ENCODE measurements at regions not wholly inside any gene's neighbourhood (a gene's known extent, or its start where the extent isn't known, plus 50 kb on each side); places are given as distances from the start of the nearest gene placed in this dataset.

DNA sequence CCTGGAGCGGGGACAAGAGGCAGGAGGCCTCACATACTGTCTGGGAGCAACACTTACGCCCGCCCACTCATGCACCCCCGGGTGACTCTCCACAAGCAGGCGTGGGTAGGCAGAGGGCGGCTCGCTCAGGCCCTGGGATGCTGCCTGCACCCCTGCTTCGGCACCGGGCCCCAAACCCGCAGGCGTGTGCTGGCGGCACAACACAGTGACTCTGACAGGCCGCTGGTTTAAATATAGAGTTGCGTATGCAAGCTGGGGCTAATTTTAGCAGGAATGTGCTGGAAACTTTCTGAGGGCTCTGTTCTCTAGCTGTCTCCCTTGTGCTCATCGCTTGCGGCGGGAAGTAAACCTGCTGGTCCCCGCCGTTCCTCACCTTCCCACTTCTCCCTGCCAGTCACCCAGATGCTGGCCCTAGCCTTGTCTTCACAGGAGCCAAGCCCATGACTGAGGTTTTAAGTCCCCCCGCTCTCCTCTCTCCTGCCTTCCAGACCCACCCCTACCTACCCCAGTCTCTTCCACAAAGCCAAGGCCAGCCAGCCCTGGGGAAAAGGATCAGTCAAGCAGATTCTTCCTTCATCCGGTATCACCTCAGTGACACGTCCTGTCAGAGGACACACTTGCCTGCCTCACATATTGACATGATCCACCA is 94.5 kb upstream of the FOXP4 start:
- intact Hi-C loops (cut with DNase I), result no loop called here
- H3K27ac ChIP-seq, result no peak overlapping the region
- 79 to 81% methylated on average over 20 of the region's 22 CpGs for WGBS, 2 donors
- H3K27me3 ChIP-seq, result no peaks in the 10 kb centered on the region
- no peak for TF ChIP-seq POLR2A (IDR thresholded peaks at IDR 0.05)
- TF ChIP-seq, protein P1, sequence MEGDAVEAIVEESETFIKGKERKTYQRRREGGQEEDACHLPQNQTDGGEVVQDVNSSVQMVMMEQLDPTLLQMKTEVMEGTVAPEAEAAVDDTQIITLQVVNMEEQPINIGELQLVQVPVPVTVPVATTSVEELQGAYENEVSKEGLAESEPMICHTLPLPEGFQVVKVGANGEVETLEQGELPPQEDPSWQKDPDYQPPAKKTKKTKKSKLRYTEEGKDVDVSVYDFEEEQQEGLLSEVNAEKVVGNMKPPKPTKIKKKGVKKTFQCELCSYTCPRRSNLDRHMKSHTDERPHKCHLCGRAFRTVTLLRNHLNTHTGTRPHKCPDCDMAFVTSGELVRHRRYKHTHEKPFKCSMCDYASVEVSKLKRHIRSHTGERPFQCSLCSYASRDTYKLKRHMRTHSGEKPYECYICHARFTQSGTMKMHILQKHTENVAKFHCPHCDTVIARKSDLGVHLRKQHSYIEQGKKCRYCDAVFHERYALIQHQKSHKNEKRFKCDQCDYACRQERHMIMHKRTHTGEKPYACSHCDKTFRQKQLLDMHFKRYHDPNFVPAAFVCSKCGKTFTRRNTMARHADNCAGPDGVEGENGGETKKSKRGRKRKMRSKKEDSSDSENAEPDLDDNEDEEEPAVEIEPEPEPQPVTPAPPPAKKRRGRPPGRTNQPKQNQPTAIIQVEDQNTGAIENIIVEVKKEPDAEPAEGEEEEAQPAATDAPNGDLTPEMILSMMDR (IDR thresholded peaks at IDR 0.05), result no peak
- no peak overlapping the region for H3K4me3 ChIP-seq (replicated peaks in 1 of 3)
- DNase-seq, result no peak
- H3K9me3 ChIP-seq, result no peaks in the 10 kb centered on the region
- H3K4me1 ChIP-seq, result peaks cover 0 to 20% of the 10 kb centered on the region in 2 donors
- no peaks in the 10 kb centered on the region for H3K36me3 ChIP-seq

GRCh38 chr6:41452763-41453162 is 93.4 kb upstream of the FOXP4 start:
- no peak overlapping the region for H3K4me3 ChIP-seq (replicated peaks in 1 of 3)
- intact Hi-C loops (cut with DNase I), result no loop called here
- no peak for DNase-seq
- no peaks in the 10 kb centered on the region for H3K9me3 ChIP-seq
- H3K27me3 ChIP-seq, result no peaks in the 10 kb centered on the region
- H3K4me1 ChIP-seq, result peaks cover 0 to 23% of the 10 kb centered on the region in 2 donors
- no peak overlapping the region for H3K27ac ChIP-seq
- H3K36me3 ChIP-seq, result no peaks in the 10 kb centered on the region
- WGBS, 2 donors, result 86% methylated on average over 4 of the region's 4 CpGs
- TF ChIP-seq, protein P1 (IDR thresholded peaks at IDR 0.05), result no peak
- no peak for TF ChIP-seq POLR2A (IDR thresholded peaks at IDR 0.05)

DNA sequence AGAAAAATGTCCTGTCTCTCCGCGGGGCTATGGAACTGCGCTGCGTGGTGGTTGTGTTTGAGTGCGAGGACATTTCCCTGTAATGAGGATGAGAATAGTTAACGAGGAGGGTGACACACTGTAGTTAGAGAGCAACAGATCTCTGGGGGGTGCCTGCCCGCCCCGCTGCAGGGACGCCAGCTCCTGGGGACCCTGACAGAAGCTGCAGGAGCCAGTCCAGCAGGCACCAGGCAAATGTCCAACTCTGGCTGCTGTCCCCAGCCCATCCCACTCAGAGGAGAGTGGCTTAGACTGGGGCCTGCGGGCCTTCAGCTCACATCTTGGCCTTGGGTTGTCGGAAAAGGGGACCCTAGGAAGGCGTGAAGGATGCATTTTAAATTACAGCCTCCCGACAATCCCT is 92.9 kb upstream of the FOXP4 start:
- WGBS, 2 donors, result 83 to 85% methylated on average over 13 of the region's 13 CpGs
- no peaks in the 10 kb centered on the region for H3K27me3 ChIP-seq
- no peak for DNase-seq
- H3K36me3 ChIP-seq, result no peaks in the 10 kb centered on the region
- no peaks in the 10 kb centered on the region for H3K9me3 ChIP-seq
- intact Hi-C loops (cut with DNase I), result no loop called here
- TF ChIP-seq POLR2A (IDR thresholded peaks at IDR 0.05), result no peak
- TF ChIP-seq, protein P1 (IDR thresholded peaks at IDR 0.05), result no peak
- no peak overlapping the region for H3K27ac ChIP-seq
- H3K4me3 ChIP-seq (replicated peaks in 1 of 3), result no peak overlapping the region
- H3K4me1 ChIP-seq, result peaks cover 0 to 23% of the 10 kb centered on the region in 2 donors

GRCh38 chr6:41454189-41454789 is 91.9 kb upstream of the FOXP4 start:
- no peak overlapping the region for H3K4me3 ChIP-seq (replicated peaks in 1 of 3)
- intact Hi-C loops (cut with DNase I), result no loop called here
- no peak for DNase-seq
- H3K9me3 ChIP-seq, result no peaks in the 10 kb centered on the region
- 95 to 96% methylated on average over 9 of the region's 9 CpGs for WGBS, 2 donors
- H3K27me3 ChIP-seq, result no peaks in the 10 kb centered on the region
- TF ChIP-seq POLR2A (IDR thresholded peaks at IDR 0.05), result no peak
- TF ChIP-seq, protein P1 (IDR thresholded peaks at IDR 0.05), result no peak
- H3K27ac ChIP-seq, result no peak overlapping the region
- peaks cover 0 to 23% of the 10 kb centered on the region in 2 donors for H3K4me1 ChIP-seq
- no peaks in the 10 kb centered on the region for H3K36me3 ChIP-seq

- peaks cover 0 to 15% of the 10 kb centered on the region in 2 donors for H3K4me1 ChIP-seq
- intact Hi-C loops (cut with DNase I), result loop anchor here (5.0 kb wide), 1 partner anchor 83 kb away; no protein-coding TSS in a partner anchor
Measured at GRCh38 chr6:41455410-41455809, 90.8 kb upstream of the FOXP4 start.

More at GRCh38 chr6:41455410-41455809, 90.8 kb upstream of the FOXP4 start:
- WGBS, 2 donors, result 93% methylated on average over 2 of the region's 2 CpGs
- TF ChIP-seq POLR2A (IDR thresholded peaks at IDR 0.05), result no peak
- TF ChIP-seq, protein P1 (IDR thresholded peaks at IDR 0.05), result no peak
- no peaks in the 10 kb centered on the region for H3K36me3 ChIP-seq
- DNase-seq, result no peak
- H3K27ac ChIP-seq, result no peak overlapping the region
- H3K27me3 ChIP-seq, result no peaks in the 10 kb centered on the region
- H3K4me3 ChIP-seq (replicated peaks in 1 of 3), result no peak overlapping the region
- H3K9me3 ChIP-seq, result no peaks in the 10 kb centered on the region
